Mesenchymal stem cell (in vitro differentiated cells and primary cell): ENCODE measurements at regions not wholly inside any gene's neighbourhood (a gene's known extent, or its start where the extent isn't known, plus 50 kb on each side); places are given as distances from the start of the nearest gene placed in this dataset.

Experiments
- DNase-seq: peaks from one replicate; pipeline ENCODE4 v3.0.0-alpha.2; 2013
- H2AFZ ChIP-seq: one replicate; pipeline ENCODE4 v1.6.1; 2013; ENCODE audit warnings: low read depth, mild to moderate bottlenecking, control low read depth, inconsistent platforms, low read length, moderate library complexity
- H2AK5ac ChIP-seq: 2 replicates; pipeline ENCODE4 v1.6.1; 2013; ENCODE audit warnings: low read length, moderate library complexity, mild to moderate bottlenecking, inconsistent platforms; ENCODE audit not compliant: severe bottlenecking
- H2BK120ac ChIP-seq: one replicate; pipeline ENCODE4 v1.6.1; 2013; ENCODE audit warnings: low read depth, mild to moderate bottlenecking, inconsistent platforms, low read length, moderate library complexity
- H2BK12ac ChIP-seq, 2 experiments: one replicate each; pipeline ENCODE4 v1.6.1; 2013; ENCODE audit warnings: inconsistent platforms in 2 of 2, low read length in 2 of 2, mild to moderate bottlenecking in 2 of 2, moderate library complexity in 2 of 2, control low read depth in 1 of 2
- H2BK15ac ChIP-seq: one replicate; pipeline ENCODE4 v1.6.1; 2013; ENCODE audit warnings: mild to moderate bottlenecking, low read depth, inconsistent platforms; ENCODE audit not compliant: poor library complexity, severe bottlenecking
- H2BK5ac ChIP-seq: 2 replicates; pipeline ENCODE4 v1.6.1; 2013; ENCODE audit warnings: low read depth, mild to moderate bottlenecking, low read length, control low read depth, inconsistent platforms; ENCODE audit not compliant: poor library complexity, severe bottlenecking
- H3K14ac ChIP-seq, 2 experiments: one replicate each; pipeline ENCODE4 v1.6.1; 2013; ENCODE audit warnings: inconsistent platforms in 2 of 2, low read length in 2 of 2, control low read depth in 1 of 2, mild to moderate bottlenecking in 1 of 2, moderate library complexity in 1 of 2
- H3K18ac ChIP-seq, 2 experiments: one replicate each; pipeline ENCODE4 v1.6.1; 2013; ENCODE audit warnings: inconsistent platforms in 2 of 2, low read length in 2 of 2, control low read depth in 1 of 2, low read depth in 1 of 2, mild to moderate bottlenecking in 1 of 2
- H3K23ac ChIP-seq, 2 experiments: one replicate each; pipeline ENCODE4 v1.6.1; 2013; ENCODE audit warnings: inconsistent platforms in 2 of 2, low read length in 2 of 2, mild to moderate bottlenecking in 2 of 2, moderate library complexity in 2 of 2, control low read depth in 1 of 2
- H3K27ac ChIP-seq: 2 replicates; pipeline ENCODE4 v1.5.1; 2013; ENCODE audit warnings: mild to moderate bottlenecking, moderate library complexity, low read length, control low read depth, inconsistent platforms; ENCODE audit not compliant: poor library complexity, severe bottlenecking
- H3K27me3 ChIP-seq, 2 experiments: 2 replicates each; pipeline versions ENCODE4 v1.6.1 to v1.7.0; 2013; ENCODE audit warnings: low read length in 2 of 2, mild to moderate bottlenecking in 2 of 2, moderate library complexity in 2 of 2, control low read depth in 1 of 2, inconsistent platforms in 1 of 2; ENCODE audit not compliant: control insufficient read depth in 1 of 2, insufficient read depth in 1 of 2
- H3K36me3 ChIP-seq, 2 experiments: 2 replicates each; pipeline versions ENCODE4 v1.6.1 to v1.7.0; 2013; ENCODE audit warnings: low read length in 2 of 2, control low read depth in 1 of 2, inconsistent platforms in 1 of 2, low read depth in 1 of 2, mild to moderate bottlenecking in 1 of 2; ENCODE audit not compliant: insufficient read depth in 2 of 2, control insufficient read depth in 1 of 2
- H3K4ac ChIP-seq, 2 experiments: one replicate each; pipeline ENCODE4 v1.6.1; 2013; ENCODE audit warnings: inconsistent platforms in 2 of 2, low read length in 2 of 2, mild to moderate bottlenecking in 2 of 2, moderate library complexity in 2 of 2, control low read depth in 1 of 2, low read depth in 1 of 2
- H3K4me1 ChIP-seq: 2 replicates; pipeline ENCODE4 v1.6.1; 2013; ENCODE audit warnings: low read depth, low read length, control low read depth; ENCODE audit not compliant: control insufficient read depth, insufficient read depth
- H3K4me2 ChIP-seq: 2 replicates; pipeline ENCODE4 v1.6.1; 2013; ENCODE audit warnings: low read length, mild to moderate bottlenecking, inconsistent platforms; ENCODE audit not compliant: poor library complexity, severe bottlenecking
- H3K4me3 ChIP-seq, 2 experiments: 2 replicates each; pipeline versions ENCODE4 v1.5.1 to v1.7.0; 2013; ENCODE audit warnings: low read length in 2 of 2, mild to moderate bottlenecking in 2 of 2, control low read depth in 1 of 2, low read depth in 1 of 2; ENCODE audit not compliant: insufficient read depth in 1 of 2
- H3K79me1 ChIP-seq: replicated peaks from 2 replicates; pipeline ENCODE4 v1.6.1; 2013; ENCODE audit warnings: mild to moderate bottlenecking, control low read depth, low read length, inconsistent platforms; ENCODE audit not compliant: poor library complexity, severe bottlenecking
- H3K9ac ChIP-seq: 2 replicates; pipeline ENCODE4 v1.7.0; 2013; ENCODE audit warnings: mild to moderate bottlenecking, low read length, moderate library complexity
- H3K9me3 ChIP-seq: 2 replicates; pipeline ENCODE4 v1.7.0; 2013; ENCODE audit warnings: mild to moderate bottlenecking, low read length; ENCODE audit not compliant: control insufficient read depth
- H4K8ac ChIP-seq: one replicate; pipeline ENCODE4 v1.6.1; 2013; ENCODE audit warnings: inconsistent platforms, mild to moderate bottlenecking, low read length, moderate library complexity
- H4K91ac ChIP-seq: one replicate; pipeline ENCODE4 v1.6.1; 2013; ENCODE audit warnings: mild to moderate bottlenecking, low read length, inconsistent platforms
- WGBS: methylation state at CpG from one replicate; pipeline ENCODE4 v1.1.7; 2013; ENCODE audit warnings: mixed read lengths; 5-methylcytosine and 5-hydroxymethylcytosine counted together

- Histone ChIP-seq H4K91ac (no peak overlapping the region), H2AFZ (no peak overlapping the region), H3K27me3 (no peaks in the 10 kb centered on the region), H3K79me1 (no peaks in the 10 kb centered on the region), H3K9ac (no peak overlapping the region), H3K23ac (no peak overlapping the region), H3K4me2 (no peak overlapping the region), H3K4me3 (no peak overlapping the region), H2BK15ac (no peak overlapping the region), H3K27ac (no peak overlapping the region), H2AK5ac (no peak overlapping the region), H2BK120ac (no peak overlapping the region), H3K9me3 (no peaks in the 10 kb centered on the region), H3K14ac (no peak overlapping the region), H3K4me1 (no peaks in the 10 kb centered on the region), H2BK12ac (no peak overlapping the region), H3K4ac (no peak overlapping the region), H4K8ac (no peak overlapping the region), H2BK5ac (no peak overlapping the region), H3K36me3 (no peaks in the 10 kb centered on the region), H3K18ac (no peak overlapping the region)
- WGBS, result 91% methylated on average over 2 of the region's 3 CpGs
- no peak for DNase-seq
These were observed 51.6 kb upstream of the CD28 start for GRCh38 chr2:203654826-203655225.

GRCh38 chr2:203656522-203657287, 49.7 kb upstream of the CD28 start:
- Histone ChIP-seq H4K91ac (no peak overlapping the region), H4K8ac (peak overlapping the region; percentile 45), H3K27me3 (no peaks in the 10 kb centered on the region), H2BK120ac (no peak overlapping the region), H3K4me2 (no peak overlapping the region), H2BK12ac (no peak overlapping the region), H3K4me1 (no peaks in the 10 kb centered on the region), H2BK15ac (no peak overlapping the region), H3K4me3 (no peak overlapping the region), H3K79me1 (no peaks in the 10 kb centered on the region), H3K18ac (no peak overlapping the region), H2AFZ (no peak overlapping the region), H3K14ac (no peak overlapping the region), H2AK5ac (no peak overlapping the region), H3K23ac (peak overlapping the region in 1 of 2 experiments; percentile 77), H3K27ac (no peak overlapping the region), H3K36me3 (no peaks in the 10 kb centered on the region), H3K4ac (no peak overlapping the region), H3K9ac (no peak overlapping the region), H3K9me3 (no peaks in the 10 kb centered on the region), H2BK5ac (no peak overlapping the region)
- 88% methylated on average over 10 of the region's 10 CpGs for WGBS
- DNase-seq, result peak; percentile 25
